Neural progenitor cell (in vitro differentiated cells): ENCODE measurements at regions not wholly inside any gene's neighbourhood (a gene's known extent, or its start where the extent isn't known, plus 50 kb on each side); places are given as distances from the start of the nearest gene placed in this dataset.

ENCODE experiments used
- DNase-seq: peaks from one replicate; pipeline ENCODE4 v3.0.0-alpha.2; 2016; ENCODE audit warnings: low spot score
- H2AFZ ChIP-seq: fragments of 200-600 bp; sonication (generic); replicated peaks from 2 replicates; pipeline ENCODE4 v1.6.1; 2016; ENCODE audit warnings: antibody characterized with exemption
- H3F3A ChIP-seq: fragments of 200-600 bp; sonication (generic); 2 replicates; pipeline ENCODE4 v1.6.1; 2016; ENCODE audit warnings: antibody characterized with exemption, low read depth
- H3K27ac ChIP-seq: fragments of 200-600 bp; sonication (generic); 2 replicates; pipeline ENCODE4 v1.5.1; 2016; ENCODE audit warnings: mild to moderate bottlenecking
- H3K27me3 ChIP-seq: fragments of 200-600 bp; sonication (generic); 2 replicates; pipeline ENCODE4 v1.6.1; 2016; ENCODE audit warnings: mild to moderate bottlenecking, moderate library complexity
- H3K36me3 ChIP-seq: fragments of 200-600 bp; sonication (generic); 2 replicates; pipeline ENCODE4 v1.5.1; 2016
- H3K4me1 ChIP-seq: fragments of 200-600 bp; sonication (generic); 2 replicates; pipeline ENCODE4 v1.6.1; 2016; ENCODE audit warnings: mixed run types
- H3K4me2 ChIP-seq: fragments of 200-600 bp; sonication (generic); 2 replicates; pipeline ENCODE4 v1.6.1; 2016
- H3K4me3 ChIP-seq: fragments of 200-600 bp; sonication (generic); 2 replicates; pipeline ENCODE4 v1.5.1; 2016
- H3K79me2 ChIP-seq: fragments of 200-600 bp; sonication (generic); 2 replicates; pipeline ENCODE4 v1.6.1; 2016; ENCODE audit warnings: low read depth
- H3K9ac ChIP-seq: fragments of 200-600 bp; sonication (generic); 2 replicates; pipeline ENCODE4 v1.6.1; 2016
- H3K9me3 ChIP-seq: fragments of 200-600 bp; sonication (generic); 2 replicates; pipeline ENCODE4 v1.5.1; 2016; ENCODE audit warnings: low read depth
- H4K20me1 ChIP-seq: fragments of 200-600 bp; sonication (generic); 2 replicates; pipeline ENCODE4 v1.6.1; 2016; ENCODE audit warnings: low read depth
- H3K27ac Mint-ChIP-seq: 3 replicates; pipeline ENCODE4 v1.8.0; 2021; ENCODE audit warnings: mixed read lengths
- H3K27me3 Mint-ChIP-seq: 2 replicates; pipeline ENCODE4 v1.8.0; 2022; ENCODE audit warnings: low read depth, mild to moderate bottlenecking, inconsistent platforms, moderate library complexity, mixed read lengths; ENCODE audit not compliant: insufficient read depth
- H3K36me3 Mint-ChIP-seq: 3 replicates; pipeline ENCODE4 v1.8.0; 2021; ENCODE audit warnings: mixed read lengths
- H3K4me1 Mint-ChIP-seq: 3 replicates; pipeline ENCODE4 v1.8.0; 2021; ENCODE audit warnings: mixed read lengths
- H3K4me3 Mint-ChIP-seq: 3 replicates; pipeline ENCODE4 v1.8.0; 2021; ENCODE audit warnings: mild to moderate bottlenecking, moderate library complexity, mixed read lengths
- H3K9me3 Mint-ChIP-seq: 3 replicates; pipeline ENCODE4 v1.8.0; 2020; ENCODE audit warnings: mixed read lengths
- EZH2 ChIP-seq: fragments of 200-600 bp; sonication (generic); IDR thresholded peaks from 2 replicates; pipeline ENCODE4 v1.6.1; 2017; ENCODE audit warnings: antibody characterized with exemption, mild to moderate bottlenecking, moderate library complexity
- EZH2phosphoT487 ChIP-seq: fragments of 200-600 bp; sonication (generic); IDR thresholded peaks from 2 replicates; pipeline ENCODE4 v1.6.1; 2017; ENCODE audit warnings: antibody characterized with exemption
- TF ChIP-seq, protein P1 (sequence below): fragments of 200-600 bp; sonication (generic); IDR thresholded peaks from 2 replicates; pipeline ENCODE4 v1.5.1; 2017; ENCODE audit warnings: antibody characterized with exemption, mild to moderate bottlenecking

- H3K79me2 ChIP-seq: no peaks in the 10 kb centered on the region
- Mint-ChIP-seq H3K27me3 (no peaks in the 10 kb centered on the region), H3K27ac (no peak overlapping the region), H3K36me3 (no peaks in the 10 kb centered on the region), H3K4me1 (no peaks in the 10 kb centered on the region), H3K9me3 (no peaks in the 10 kb centered on the region), H3K4me3 (no peak overlapping the region)
- TF ChIP-seq EZH2phosphoT487: no peak
- TF ChIP-seq EZH2: no peak
- TF ChIP-seq, protein P1, sequence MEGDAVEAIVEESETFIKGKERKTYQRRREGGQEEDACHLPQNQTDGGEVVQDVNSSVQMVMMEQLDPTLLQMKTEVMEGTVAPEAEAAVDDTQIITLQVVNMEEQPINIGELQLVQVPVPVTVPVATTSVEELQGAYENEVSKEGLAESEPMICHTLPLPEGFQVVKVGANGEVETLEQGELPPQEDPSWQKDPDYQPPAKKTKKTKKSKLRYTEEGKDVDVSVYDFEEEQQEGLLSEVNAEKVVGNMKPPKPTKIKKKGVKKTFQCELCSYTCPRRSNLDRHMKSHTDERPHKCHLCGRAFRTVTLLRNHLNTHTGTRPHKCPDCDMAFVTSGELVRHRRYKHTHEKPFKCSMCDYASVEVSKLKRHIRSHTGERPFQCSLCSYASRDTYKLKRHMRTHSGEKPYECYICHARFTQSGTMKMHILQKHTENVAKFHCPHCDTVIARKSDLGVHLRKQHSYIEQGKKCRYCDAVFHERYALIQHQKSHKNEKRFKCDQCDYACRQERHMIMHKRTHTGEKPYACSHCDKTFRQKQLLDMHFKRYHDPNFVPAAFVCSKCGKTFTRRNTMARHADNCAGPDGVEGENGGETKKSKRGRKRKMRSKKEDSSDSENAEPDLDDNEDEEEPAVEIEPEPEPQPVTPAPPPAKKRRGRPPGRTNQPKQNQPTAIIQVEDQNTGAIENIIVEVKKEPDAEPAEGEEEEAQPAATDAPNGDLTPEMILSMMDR: no peak
- H3K4me1 ChIP-seq: no peaks in the 10 kb centered on the region
- no peaks in the 10 kb centered on the region for H4K20me1 ChIP-seq
- H3K27ac ChIP-seq: no peak overlapping the region
- H3K36me3 ChIP-seq: no peaks in the 10 kb centered on the region
- no peaks in the 10 kb centered on the region for H3K9me3 ChIP-seq
- no peak overlapping the region for H3K4me2 ChIP-seq
- H3K9ac ChIP-seq: no peak overlapping the region
- H3K4me3 ChIP-seq: no peak overlapping the region
- no peak overlapping the region for H2AFZ ChIP-seq
- no peak for DNase-seq
- H3F3A ChIP-seq: no peaks in the 10 kb centered on the region
- H3K27me3 ChIP-seq: no peaks in the 10 kb centered on the region
Measured at GRCh38 chr7:156344595-156344994, 296.0 kb upstream of the RNF32 start.

DNA sequence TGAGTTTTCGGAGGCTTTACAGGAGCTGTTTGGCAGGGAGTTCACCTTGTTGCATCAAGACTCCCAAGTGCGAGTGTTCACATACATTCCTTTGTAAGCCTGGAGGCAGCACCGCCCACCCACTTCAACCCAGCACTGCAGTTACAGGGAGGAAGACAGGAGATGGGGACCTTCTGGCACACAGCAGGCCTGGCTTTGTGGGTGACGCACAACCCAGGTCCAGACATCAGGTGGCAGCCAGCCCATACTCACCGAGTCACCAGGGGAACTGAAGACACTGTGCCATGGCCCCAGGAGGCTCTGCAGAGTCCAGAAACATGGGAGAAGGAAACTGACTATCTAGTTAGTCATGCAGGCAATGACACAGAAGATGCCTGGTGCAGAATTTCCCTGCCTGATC lies 305.9 kb upstream of the RNF32 start:
- H3F3A ChIP-seq: no peaks in the 10 kb centered on the region
- no peak overlapping the region for H3K27ac ChIP-seq
- H2AFZ ChIP-seq: no peak overlapping the region
- H3K4me2 ChIP-seq: no peak overlapping the region
- no peaks in the 10 kb centered on the region for H3K36me3 Mint-ChIP-seq
- H3K27me3 Mint-ChIP-seq: peaks cover 2% of the 10 kb centered on the region
- TF ChIP-seq, protein P1: no peak
- TF ChIP-seq EZH2 (no peak), EZH2phosphoT487 (no peak)
- DNase-seq: no peak
- no peaks in the 10 kb centered on the region for H3K4me1 Mint-ChIP-seq
- H3K27me3 ChIP-seq: no peaks in the 10 kb centered on the region
- H3K4me3 ChIP-seq: no peak overlapping the region
- H3K9me3 ChIP-seq: no peaks in the 10 kb centered on the region
- no peak overlapping the region for H3K4me3 Mint-ChIP-seq
- H3K9me3 Mint-ChIP-seq: peaks cover 13% of the 10 kb centered on the region
- no peaks in the 10 kb centered on the region for H3K4me1 ChIP-seq
- no peaks in the 10 kb centered on the region for H3K36me3 ChIP-seq
- H4K20me1 ChIP-seq: no peaks in the 10 kb centered on the region
- no peaks in the 10 kb centered on the region for H3K79me2 ChIP-seq
- H3K27ac Mint-ChIP-seq: no peak overlapping the region
- H3K9ac ChIP-seq: no peak overlapping the region

- Histone ChIP-seq H3K79me2 (no peaks in the 10 kb centered on the region), H3F3A (peaks cover 11% of the 10 kb centered on the region), H3K4me1 (peaks cover 14% of the 10 kb centered on the region), H3K27me3 (no peaks in the 10 kb centered on the region), H3K4me3 (no peak overlapping the region), H3K9me3 (no peaks in the 10 kb centered on the region), H3K27ac (peak overlapping the region; percentile 18), H3K9ac (no peak overlapping the region), H2AFZ (peak overlapping the region; percentile 74), H3K4me2 (peak overlapping the region; percentile 20), H3K36me3 (no peaks in the 10 kb centered on the region), H4K20me1 (no peaks in the 10 kb centered on the region)
- peaks cover 13% of the 10 kb centered on the region for H3K9me3 Mint-ChIP-seq
- H3K4me3 Mint-ChIP-seq: no peak overlapping the region
- no peaks in the 10 kb centered on the region for H3K27me3 Mint-ChIP-seq
- no peaks in the 10 kb centered on the region for H3K4me1 Mint-ChIP-seq
- peak; percentile 12 for DNase-seq
- no peaks in the 10 kb centered on the region for H3K36me3 Mint-ChIP-seq
- TF ChIP-seq EZH2phosphoT487 (no peak), EZH2 (no peak)
- TF ChIP-seq, protein P1: no peak
- no peak overlapping the region for H3K27ac Mint-ChIP-seq
Measured at GRCh38 chr7:156327916-156328315, 312.7 kb upstream of the RNF32 start.
